OCI-LY3 (cell line): ENCODE measurements at regions not wholly inside any gene's neighbourhood (a gene's known extent, or its start where the extent isn't known, plus 50 kb on each side); places are given as distances from the start of the nearest gene placed in this dataset.
"Not testable (repeated sequence)": the region's sequence is repeated elsewhere in the genome, so short reads cannot be mapped to it uniquely, and the experiment has no call there.

Source experiments
- H2AFZ ChIP-seq: fragments of 200-600, 300-600 bp; shearing (Covaris generic); 2 replicates; pipeline ENCODE4 v1.6.0; 2014; ENCODE audit warnings: antibody characterized with exemption, low read depth, low read length
- H3K27ac ChIP-seq: fragments of 200-600, 300-600 bp; sonication (generic); 2 replicates; pipeline ENCODE4 v1.5.1; 2014; ENCODE audit warnings: mild to moderate bottlenecking, low read length, moderate library complexity, mixed read lengths
- H3K27me3 ChIP-seq: fragments of 200-600, 300-600 bp; sonication (generic); 2 replicates; pipeline ENCODE4 v1.6.1; 2014; ENCODE audit warnings: low read depth, low read length, mixed read lengths
- H3K36me3 ChIP-seq: fragments of 200-600, 300-600 bp; sonication (generic); replicated peaks from 2 replicates; pipeline ENCODE3; 2014; ENCODE audit warnings: low read depth, low read length, mixed read lengths
- H3K4me1 ChIP-seq: fragments of 300-600, 200-600 bp; sonication (generic); 2 replicates; pipeline ENCODE4 v1.6.1; 2014; ENCODE audit warnings: low read length, mixed read lengths
- H3K4me2 ChIP-seq: fragments of 200-600, 300-600 bp; sonication (generic); 2 replicates; pipeline ENCODE4 v1.6.1; 2014; ENCODE audit warnings: low read length, mixed read lengths
- H3K4me3 ChIP-seq: fragments of 300-600, 200-600 bp; sonication (generic); 2 replicates; pipeline ENCODE4 v1.5.1; 2014; ENCODE audit warnings: antibody characterized with exemption, mild to moderate bottlenecking, low read length, moderate library complexity
- H3K79me2 ChIP-seq: fragments of 300-600, 200-600 bp; shearing (Covaris generic); 2 replicates; pipeline ENCODE4 v1.6.1; 2014; ENCODE audit warnings: mild to moderate bottlenecking, low read length, mixed read lengths
- H3K9ac ChIP-seq: fragments of 300-600, 200-600 bp; shearing (Covaris generic); 2 replicates; pipeline ENCODE4 v1.6.0; 2014; ENCODE audit warnings: mild to moderate bottlenecking, low read length, moderate library complexity
- H3K9me3 ChIP-seq: fragments of 200-600, 300-600 bp; shearing (Covaris generic); 2 replicates; pipeline ENCODE4 v1.6.1; 2014; ENCODE audit warnings: low read length, mixed read lengths; ENCODE audit not compliant: insufficient read depth
- H4K20me1 ChIP-seq: fragments of 200-600, 300-600 bp; sonication (generic); 2 replicates; pipeline ENCODE4 v1.6.1; 2016; ENCODE audit warnings: low read length, mixed read lengths; ENCODE audit not compliant: insufficient read depth
- CTCF ChIP-seq: fragments of 200-600, 300-600 bp; sonication (generic); IDR thresholded peaks from 2 replicates; pipeline ENCODE4 v1.5.1; 2014; ENCODE audit warnings: antibody characterized with exemption, low read length, low read depth
- EZH2phosphoT487 ChIP-seq: fragments of 200-600 bp; shearing (Covaris generic); IDR thresholded peaks from 2 replicates; pipeline ENCODE4 v1.6.1; 2018; ENCODE audit warnings: antibody characterized with exemption, mixed run types, low read depth

GRCh38 chr1:99439433-99440075, 175.3 kb downstream of the PLPPR4 start:
- H3K9me3 ChIP-seq, result no peaks in the 10 kb centered on the region
- no peaks in the 10 kb centered on the region for H3K79me2 ChIP-seq
- no peak overlapping the region for H2AFZ ChIP-seq
- no peaks in the 10 kb centered on the region for H3K36me3 ChIP-seq
- no peak for TF ChIP-seq EZH2phosphoT487
- TF ChIP-seq CTCF, result no peak
- no peaks in the 10 kb centered on the region for H3K27me3 ChIP-seq
- no peak overlapping the region for H3K4me2 ChIP-seq
- H3K9ac ChIP-seq, result no peak overlapping the region
- no peaks in the 10 kb centered on the region for H4K20me1 ChIP-seq
- H3K27ac ChIP-seq, result no peak overlapping the region
- H3K4me3 ChIP-seq, result no peak overlapping the region
- H3K4me1 ChIP-seq, result no peaks in the 10 kb centered on the region

GRCh38 chr1:99441299-99442095, 177.2 kb downstream of the PLPPR4 start:
- no peak overlapping the region for H3K4me2 ChIP-seq
- H3K27ac ChIP-seq, result no peak overlapping the region
- TF ChIP-seq EZH2phosphoT487 (no peak), CTCF (no peak)
- H3K9ac ChIP-seq, result no peak overlapping the region
- H4K20me1 ChIP-seq, result no peaks in the 10 kb centered on the region
- no peak overlapping the region for H3K4me3 ChIP-seq
- no peak overlapping the region for H2AFZ ChIP-seq
- H3K36me3 ChIP-seq, result no peaks in the 10 kb centered on the region
- H3K27me3 ChIP-seq, result no peaks in the 10 kb centered on the region
- H3K9me3 ChIP-seq, result no peaks in the 10 kb centered on the region
- H3K4me1 ChIP-seq, result no peaks in the 10 kb centered on the region
- no peaks in the 10 kb centered on the region for H3K79me2 ChIP-seq

GRCh38 chr1:99444211-99444927, 180.1 kb downstream of the PLPPR4 start:
- not testable (repeated sequence) for H3K9ac ChIP-seq, H3K79me2 ChIP-seq, H3K4me2 ChIP-seq, H3K27me3 ChIP-seq, H3K4me3 ChIP-seq, H3K27ac ChIP-seq, H3K9me3 ChIP-seq, H3K36me3 ChIP-seq, H4K20me1 ChIP-seq, H3K4me1 ChIP-seq, H2AFZ ChIP-seq

GRCh38 chr1:99445071-99445470, 180.8 kb downstream of the PLPPR4 start:
- Histone ChIP-seq H3K79me2 (no peaks in the 10 kb centered on the region), H3K9me3 (no peaks in the 10 kb centered on the region), H3K4me1 (no peaks in the 10 kb centered on the region), H3K4me2 (no peak overlapping the region), H3K4me3 (no peak overlapping the region), H4K20me1 (no peaks in the 10 kb centered on the region), H3K9ac (no peak overlapping the region), H3K27me3 (no peaks in the 10 kb centered on the region), H2AFZ (no peak overlapping the region), H3K36me3 (no peaks in the 10 kb centered on the region), H3K27ac (no peak overlapping the region)
- TF ChIP-seq EZH2phosphoT487 (no peak), CTCF (no peak)
